ENCODE measurements at regions not wholly inside any gene's neighbourhood (a gene's known extent, or its start where the extent isn't known, plus 50 kb on each side); places are given as distances from the start of the nearest gene placed in this dataset.

DNA sequence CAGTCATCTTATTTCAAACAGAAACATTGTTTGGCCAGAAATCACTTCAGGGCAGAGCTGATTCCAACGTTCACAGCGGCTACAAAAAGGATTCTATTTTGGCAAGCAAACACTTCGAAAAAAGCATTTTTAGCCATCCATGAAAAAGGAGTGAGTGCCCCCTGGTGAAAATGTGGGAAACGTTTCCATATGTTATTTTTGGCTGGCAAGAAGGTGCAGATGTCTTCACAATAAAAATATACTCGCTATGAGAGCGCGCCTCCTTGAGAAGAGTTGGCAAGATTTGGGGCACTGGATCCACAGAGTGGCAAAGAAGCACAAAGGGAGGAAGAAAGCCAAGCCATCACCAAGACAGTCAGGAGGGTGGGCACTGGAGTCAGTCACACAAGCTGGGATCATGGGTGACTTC is 191.1 kb downstream of the CHD9NB start:
- no peaks in the 10 kb centered on the region for H3K9me2 ChIP-seq (ENCODE audit: low read depth, low read length)
- H2AFZ ChIP-seq (ENCODE audit: low read length): no peak overlapping the region
- no peak overlapping the region for H3K27ac ChIP-seq (ENCODE audit: low read depth, low read length, poor library complexity, severe bottlenecking)
- H3K4me3 ChIP-seq (ENCODE audit: low read depth, low read length, poor library complexity, severe bottlenecking): no peak overlapping the region
- H3K4me1 ChIP-seq (ENCODE audit: insufficient read depth, low read length, severe bottlenecking): no peaks in the 10 kb centered on the region
- H3K27me3 ChIP-seq (ENCODE audit: insufficient read depth, low read length): no peaks in the 10 kb centered on the region
- no peaks in the 10 kb centered on the region for H3K9me3 ChIP-seq (ENCODE audit: low read length)
- no peaks in the 10 kb centered on the region for H3K79me2 ChIP-seq (ENCODE audit: insufficient read depth, low read length)
- no peak overlapping the region for H3K9ac ChIP-seq (ENCODE audit: low read length)
- H3K36me3 ChIP-seq (ENCODE audit: insufficient read depth, low read length): no peaks in the 10 kb centered on the region
- H4K20me1 ChIP-seq (ENCODE audit: insufficient read depth, low read length): no peaks in the 10 kb centered on the region
- TF ChIP-seq, protein P1, sequence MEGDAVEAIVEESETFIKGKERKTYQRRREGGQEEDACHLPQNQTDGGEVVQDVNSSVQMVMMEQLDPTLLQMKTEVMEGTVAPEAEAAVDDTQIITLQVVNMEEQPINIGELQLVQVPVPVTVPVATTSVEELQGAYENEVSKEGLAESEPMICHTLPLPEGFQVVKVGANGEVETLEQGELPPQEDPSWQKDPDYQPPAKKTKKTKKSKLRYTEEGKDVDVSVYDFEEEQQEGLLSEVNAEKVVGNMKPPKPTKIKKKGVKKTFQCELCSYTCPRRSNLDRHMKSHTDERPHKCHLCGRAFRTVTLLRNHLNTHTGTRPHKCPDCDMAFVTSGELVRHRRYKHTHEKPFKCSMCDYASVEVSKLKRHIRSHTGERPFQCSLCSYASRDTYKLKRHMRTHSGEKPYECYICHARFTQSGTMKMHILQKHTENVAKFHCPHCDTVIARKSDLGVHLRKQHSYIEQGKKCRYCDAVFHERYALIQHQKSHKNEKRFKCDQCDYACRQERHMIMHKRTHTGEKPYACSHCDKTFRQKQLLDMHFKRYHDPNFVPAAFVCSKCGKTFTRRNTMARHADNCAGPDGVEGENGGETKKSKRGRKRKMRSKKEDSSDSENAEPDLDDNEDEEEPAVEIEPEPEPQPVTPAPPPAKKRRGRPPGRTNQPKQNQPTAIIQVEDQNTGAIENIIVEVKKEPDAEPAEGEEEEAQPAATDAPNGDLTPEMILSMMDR (IDR thresholded peaks at IDR 0.05; ENCODE audit: low read length): no peak
- no peak for TF ChIP-seq EZH2 (IDR thresholded peaks at IDR 0.05; ENCODE audit: borderline replicate concordance, low read length)
- H3F3A ChIP-seq (ENCODE audit: insufficient read depth, low read length): no peaks in the 10 kb centered on the region
- no peak overlapping the region for H3K4me2 ChIP-seq (ENCODE audit: low read length)

DNA sequence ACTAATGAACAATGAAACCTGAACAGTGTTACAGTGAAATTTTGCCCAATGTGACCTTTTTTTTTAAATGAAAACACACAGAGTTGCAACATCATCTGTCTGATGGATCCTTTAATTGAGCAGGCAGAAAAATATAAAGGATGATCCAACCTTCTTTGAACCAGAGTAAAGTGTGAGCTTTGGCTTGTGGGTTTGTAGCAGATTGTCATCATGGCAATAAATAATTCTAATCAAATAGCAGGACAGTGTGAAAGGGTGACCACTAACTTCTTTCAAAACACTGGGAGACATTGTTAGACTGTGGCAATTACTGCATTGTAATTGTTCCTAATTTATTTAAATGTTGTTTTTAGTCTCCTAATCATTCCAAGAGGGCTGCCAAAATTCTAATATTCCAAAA is 197.2 kb downstream of the CHD9NB start:
- H3K27me3 ChIP-seq (ENCODE audit: insufficient read depth, low read length): no peaks in the 10 kb centered on the region
- TF ChIP-seq, protein P1 (IDR thresholded peaks at IDR 0.05; ENCODE audit: low read length): no peak
- no peak for TF ChIP-seq EZH2 (IDR thresholded peaks at IDR 0.05; ENCODE audit: borderline replicate concordance, low read length)
- no peak overlapping the region for H3K4me3 ChIP-seq (ENCODE audit: low read depth, low read length, poor library complexity, severe bottlenecking)
- no peaks in the 10 kb centered on the region; the same call in 1 of the 2 replicates for H3K9me3 ChIP-seq (ENCODE audit: low read length)
- no peaks in the 10 kb centered on the region for H3K4me1 ChIP-seq (ENCODE audit: insufficient read depth, low read length, severe bottlenecking)
- H3K9ac ChIP-seq (ENCODE audit: low read length): no peak overlapping the region
- no peak overlapping the region for H2AFZ ChIP-seq (ENCODE audit: low read length)
- H3K27ac ChIP-seq (ENCODE audit: low read depth, low read length, poor library complexity, severe bottlenecking): no peak overlapping the region
- H3K36me3 ChIP-seq (ENCODE audit: insufficient read depth, low read length): no peaks in the 10 kb centered on the region
- H4K20me1 ChIP-seq (ENCODE audit: insufficient read depth, low read length): no peaks in the 10 kb centered on the region
- H3K79me2 ChIP-seq (ENCODE audit: insufficient read depth, low read length): no peaks in the 10 kb centered on the region
- no peaks in the 10 kb centered on the region for H3F3A ChIP-seq (ENCODE audit: insufficient read depth, low read length)
- no peaks in the 10 kb centered on the region for H3K9me2 ChIP-seq (ENCODE audit: low read depth, low read length)
- H3K4me2 ChIP-seq (ENCODE audit: low read length): no peak overlapping the region

DNA sequence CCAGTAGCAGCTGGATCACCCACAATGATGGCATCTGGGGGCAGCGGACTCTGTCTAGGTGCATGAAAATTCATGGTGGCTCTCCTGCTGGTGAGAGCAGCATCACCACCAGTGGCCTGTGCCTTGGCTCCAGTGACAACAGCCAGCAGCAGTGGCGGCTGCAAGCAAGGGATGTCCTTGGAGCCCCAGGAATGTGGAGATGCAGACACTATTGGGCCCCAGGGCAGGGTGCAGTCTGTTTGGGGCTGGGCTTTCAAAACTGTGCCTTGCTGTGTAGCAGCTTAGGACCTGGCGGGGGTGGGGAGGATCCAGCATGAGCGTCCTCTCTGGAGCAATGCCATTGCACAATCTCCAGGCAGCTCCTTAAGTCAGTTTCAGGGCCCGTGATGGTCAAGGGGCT is 199.7 kb downstream of the CHD9NB start:
- no peaks in the 10 kb centered on the region for H3F3A ChIP-seq (ENCODE audit: insufficient read depth, low read length)
- no peak overlapping the region for H3K27ac ChIP-seq (ENCODE audit: low read depth, low read length, poor library complexity, severe bottlenecking)
- no peaks in the 10 kb centered on the region for H3K9me2 ChIP-seq (ENCODE audit: low read depth, low read length)
- no peaks in the 10 kb centered on the region for H3K36me3 ChIP-seq (ENCODE audit: insufficient read depth, low read length)
- H2AFZ ChIP-seq (ENCODE audit: low read length): no peak overlapping the region
- H3K79me2 ChIP-seq (ENCODE audit: insufficient read depth, low read length): no peaks in the 10 kb centered on the region
- TF ChIP-seq, protein P1 (IDR thresholded peaks at IDR 0.05; ENCODE audit: low read length): no peak
- TF ChIP-seq EZH2 (IDR thresholded peaks at IDR 0.05; ENCODE audit: borderline replicate concordance, low read length): no peak
- no peaks in the 10 kb centered on the region for H3K27me3 ChIP-seq (ENCODE audit: insufficient read depth, low read length)
- no peaks in the 10 kb centered on the region for H4K20me1 ChIP-seq (ENCODE audit: insufficient read depth, low read length)
- H3K4me3 ChIP-seq (ENCODE audit: low read depth, low read length, poor library complexity, severe bottlenecking): no peak overlapping the region
- H3K4me1 ChIP-seq (ENCODE audit: insufficient read depth, low read length, severe bottlenecking): no peaks in the 10 kb centered on the region
- H3K9ac ChIP-seq (ENCODE audit: low read length): no peak overlapping the region
- H3K9me3 ChIP-seq (ENCODE audit: low read length): no peaks in the 10 kb centered on the region; the same call in 1 of the 2 replicates
- no peak overlapping the region for H3K4me2 ChIP-seq (ENCODE audit: low read length)

Measured in OCI-LY1 (cell line).